BLaER1 treated with 17β-estradiol and CSF1 and Interleukin-3, amounts not matched to agents 10 nM and 100 nM (cell line): ENCODE measurements at regions not wholly inside any gene's neighbourhood (a gene's known extent, or its start where the extent isn't known, plus 50 kb on each side); places are given as distances from the start of the nearest gene placed in this dataset.
A peak's percentile ranks its signal among the peaks of the same experiment; 100 is the strongest.

Experiments used
- H3K27ac ChIP-seq, 11 experiments: shearing (Covaris generic); formaldehyde crosslinking; 2 replicates each; pipeline ENCODE4 v1.8.1; 2022
- H3K27me3 ChIP-seq, 11 experiments: shearing (Covaris generic); formaldehyde crosslinking; 2 replicates each; pipeline ENCODE4 v1.8.1; 2022
- H3K36me3 ChIP-seq, 11 experiments: shearing (Covaris generic); formaldehyde crosslinking; 2 replicates each; pipeline ENCODE4 v1.8.1; 2022
- H3K4me1 ChIP-seq, 10 experiments: shearing (Covaris generic); formaldehyde crosslinking; 2 replicates each; pipeline ENCODE4 v1.8.1; 2022
- H3K4me2 ChIP-seq, 11 experiments: shearing (Covaris generic); formaldehyde crosslinking; 2 replicates each; pipeline ENCODE4 v1.8.1; 2022
- H3K4me3 ChIP-seq, 10 experiments: shearing (Covaris generic); formaldehyde crosslinking; 2 replicates each; pipeline ENCODE4 v1.8.1; 2022
- H3K9ac ChIP-seq, 11 experiments: shearing (Covaris generic); formaldehyde crosslinking; 2 replicates each; pipeline ENCODE4 v1.8.1; 2022
- H3K9me3 ChIP-seq, 11 experiments: shearing (Covaris generic); formaldehyde crosslinking; replicated peaks in 1 of 11; 2 replicates each; pipeline ENCODE4 v1.8.1; 2022
- H4K20me1 ChIP-seq, 11 experiments: shearing (Covaris generic); formaldehyde crosslinking; 2 replicates each; pipeline ENCODE4 v1.8.1; 2022
- Cebpa-rat ChIP-seq, 11 experiments: shearing (Covaris generic); IDR thresholded peaks; 2 replicates each; pipeline ENCODE4 v1.8.1; 2022

- Histone ChIP-seq H3K9ac (no peak overlapping the region), H3K4me1 (peaks cover 0 to 22% (median 9%) of the 10 kb centered on the region in 10 experiments; a peak in 11 of 20 replicates), H3K4me2 (peak overlapping the region in 4 of 11 experiments; percentile 21 to 52 (median 36); a peak in 8 of 22 replicates), H3K27me3 (no peaks in the 10 kb centered on the region), H3K27ac (peak overlapping the region in 3 of 11 experiments; percentile 17 to 51 (median 32); a peak in 5 of 22 replicates), H3K9me3 (no peaks in the 10 kb centered on the region), H3K4me3 (no peak overlapping the region), H3K36me3 (no peaks in the 10 kb centered on the region), H4K20me1 (no peaks in the 10 kb centered on the region)
- TF ChIP-seq Cebpa-rat (IDR thresholded peaks at IDR 0.05) = no peak
Observed at GRCh38 chr19:31937983-31938382, 407.4 kb upstream of the ZNF507 start.

GRCh38 chr19:31938675-31939074 is 406.7 kb upstream of the ZNF507 start:
- Histone ChIP-seq H3K4me1 (peaks cover 0 to 22% (median 9%) of the 10 kb centered on the region in 10 experiments; a peak in 11 of 20 replicates), H3K4me3 (no peak overlapping the region), H3K9me3 (no peaks in the 10 kb centered on the region), H4K20me1 (no peaks in the 10 kb centered on the region), H3K36me3 (no peaks in the 10 kb centered on the region), H3K4me2 (peak overlapping the region in 7 of 11 experiments; percentile 7 to 61 (median 33); a peak in 12 of 22 replicates), H3K27me3 (no peaks in the 10 kb centered on the region), H3K27ac (peak overlapping the region in 4 of 11 experiments; percentile 32 to 51 (median 40); a peak in 7 of 22 replicates), H3K9ac (no peak overlapping the region)
- TF ChIP-seq Cebpa-rat (IDR thresholded peaks at IDR 0.05) = no peak

GRCh38 chr19:31940396-31940795 is 405.0 kb upstream of the ZNF507 start:
- no peak overlapping the region for H3K4me3 ChIP-seq
- H3K4me2 ChIP-seq = no peak overlapping the region
- peaks cover 0 to 22% (median 9%) of the 10 kb centered on the region in 10 experiments; a peak in 11 of 20 replicates for H3K4me1 ChIP-seq
- no peak overlapping the region for H3K9ac ChIP-seq
- no peak for TF ChIP-seq Cebpa-rat (IDR thresholded peaks at IDR 0.05)
- no peaks in the 10 kb centered on the region for H3K27me3 ChIP-seq
- H3K9me3 ChIP-seq = no peaks in the 10 kb centered on the region
- no peaks in the 10 kb centered on the region for H3K36me3 ChIP-seq
- no peaks in the 10 kb centered on the region for H4K20me1 ChIP-seq
- no peak overlapping the region for H3K27ac ChIP-seq

GRCh38 chr19:31943191-31943661 is 402.2 kb upstream of the ZNF507 start:
- Histone ChIP-seq H3K4me3 (no peak overlapping the region), H4K20me1 (no peaks in the 10 kb centered on the region), H3K27me3 (no peaks in the 10 kb centered on the region), H3K27ac (no peak overlapping the region), H3K36me3 (no peaks in the 10 kb centered on the region), H3K4me2 (no peak overlapping the region), H3K4me1 (peaks cover 12 to 25% (median 19%) of the 10 kb centered on the region in 10 experiments), H3K9me3 (no peaks in the 10 kb centered on the region), H3K9ac (no peak overlapping the region)
- no peak for TF ChIP-seq Cebpa-rat (IDR thresholded peaks at IDR 0.05)

- Histone ChIP-seq H3K4me1 (peaks cover 12 to 20% (median 14%) of the 10 kb centered on the region in 10 experiments), H4K20me1 (no peaks in the 10 kb centered on the region), H3K27me3 (no peaks in the 10 kb centered on the region), H3K9me3 (no peaks in the 10 kb centered on the region), H3K4me3 (no peak overlapping the region), H3K9ac (no peak overlapping the region), H3K36me3 (no peaks in the 10 kb centered on the region), H3K4me2 (no peak overlapping the region), H3K27ac (no peak overlapping the region)
- TF ChIP-seq Cebpa-rat (IDR thresholded peaks at IDR 0.05) = no peak
Observed at GRCh38 chr19:31943778-31944177, 401.6 kb upstream of the ZNF507 start.

- Histone ChIP-seq H3K27ac (no peak overlapping the region), H3K27me3 (no peaks in the 10 kb centered on the region), H3K9me3 (no peaks in the 10 kb centered on the region), H3K4me1 (peaks cover 8 to 15% (median 12%) of the 10 kb centered on the region in 10 experiments; a peak in 19 of 20 replicates), H3K36me3 (no peaks in the 10 kb centered on the region), H3K9ac (no peak overlapping the region), H3K4me2 (no peak overlapping the region), H4K20me1 (no peaks in the 10 kb centered on the region), H3K4me3 (no peak overlapping the region)
- no peak for TF ChIP-seq Cebpa-rat (IDR thresholded peaks at IDR 0.05)
Observed at GRCh38 chr19:31944326-31944725, 401.1 kb upstream of the ZNF507 start.

GRCh38 chr19:31946491-31946890 is 398.9 kb upstream of the ZNF507 start:
- Histone ChIP-seq H3K36me3 (no peaks in the 10 kb centered on the region), H3K4me2 (peak overlapping the region in 10 of 11 experiments; percentile 20 to 82 (median 70); a peak in 19 of 22 replicates), H3K4me1 (peaks cover 5 to 15% (median 10%) of the 10 kb centered on the region in 10 experiments; a peak in 17 of 20 replicates), H3K27ac (peak overlapping the region in 1 of 11 experiments; percentile 29; a peak in 1 of 22 replicates), H3K9ac (peak overlapping the region in 3 of 11 experiments; percentile 25 to 27 (median 25); a peak in 1 of 22 replicates), H3K4me3 (no peak overlapping the region), H4K20me1 (no peaks in the 10 kb centered on the region), H3K27me3 (no peaks in the 10 kb centered on the region), H3K9me3 (no peaks in the 10 kb centered on the region; a peak in 1 of 22 replicates)
- no peak for TF ChIP-seq Cebpa-rat (IDR thresholded peaks at IDR 0.05)

- H3K27me3 ChIP-seq = no peaks in the 10 kb centered on the region
- no peak overlapping the region for H3K27ac ChIP-seq
- peak overlapping the region in 5 of 11 experiments; percentile 61 to 82 (median 75); a peak in 6 of 22 replicates for H3K4me2 ChIP-seq
- no peak overlapping the region for H3K9ac ChIP-seq
- no peak for TF ChIP-seq Cebpa-rat (IDR thresholded peaks at IDR 0.05)
- no peaks in the 10 kb centered on the region for H3K36me3 ChIP-seq
- no peak overlapping the region for H3K4me3 ChIP-seq
- peaks cover 0 to 9% (median 5%) of the 10 kb centered on the region in 11 experiments; a peak in 4 of 22 replicates for H3K9me3 ChIP-seq
- no peaks in the 10 kb centered on the region for H4K20me1 ChIP-seq
- H3K4me1 ChIP-seq = peaks cover 5 to 15% (median 10%) of the 10 kb centered on the region in 10 experiments; a peak in 17 of 20 replicates
Observed at GRCh38 chr19:31947436-31948115, 397.8 kb upstream of the ZNF507 start.

- no peak overlapping the region for H3K4me3 ChIP-seq
- TF ChIP-seq Cebpa-rat (IDR thresholded peaks at IDR 0.05) = no peak
- no peaks in the 10 kb centered on the region for H3K36me3 ChIP-seq
- H3K9ac ChIP-seq = no peak overlapping the region
- H4K20me1 ChIP-seq = no peaks in the 10 kb centered on the region
- H3K9me3 ChIP-seq = peaks cover 0 to 9% (median 5%) of the 10 kb centered on the region in 11 experiments; a peak in 4 of 22 replicates
- H3K4me2 ChIP-seq = no peak overlapping the region
- H3K27me3 ChIP-seq = no peaks in the 10 kb centered on the region
- H3K4me1 ChIP-seq = peaks cover 0 to 11% (median 8%) of the 10 kb centered on the region in 10 experiments; a peak in 8 of 20 replicates
- H3K27ac ChIP-seq = no peak overlapping the region
Observed at GRCh38 chr19:31952693-31953092, 392.7 kb upstream of the ZNF507 start.
